HepG2 (cell line): ENCODE measurements at regions not wholly inside any gene's neighbourhood (a gene's known extent, or its start where the extent isn't known, plus 50 kb on each side); places are given as distances from the start of the nearest gene placed in this dataset.

Experiments
- ATAC-seq: fragments of 200-7000 bp; cut with Tn5 transposase; 3 replicates; pipeline ENCODE4 v1.9.1; 2020; ENCODE audit warnings: mild to moderate bottlenecking, moderate library complexity
- BruUV-seq: library from RNA; stranded (reverse); fragments of 400-500 nt; replicated peaks from 2 replicates; lab custom pipeline; 2021; lab: Mats Ljungman, UMichigan
- CTCF ChIA-PET: fragments of 300-600 bp; formaldehyde crosslinking; extraction: SDS; loops from one replicate; lab custom pipeline; 2021; ENCODE audit warnings: low total read pairs, inconsistent platforms, low intra/inter-chr PET ratio; lab: Yijun Ruan, JAX
- POLR2A ChIA-PET: fragments of 350-600 bp; sonication (Branson Sonifier 250); formaldehyde crosslinking; loops from one replicate; lab custom pipeline; 2020; ENCODE audit warnings: antibody characterized with exemption, inconsistent platforms; lab: Yijun Ruan, JAX
- DNase-seq: peaks from one replicate; pipeline ENCODE4 v3.0.0-alpha.2; 2015; ENCODE audit warnings: low spot score
- FAIRE-seq: peaks from 3 replicates; lab custom pipeline; 2011; peaks lifted over from hg19 to GRCh38; lab: Jason Lieb, UNC
- H2AFZ ChIP-seq: one replicate; pipeline ENCODE4 v1.6.1; 2011; ENCODE audit warnings: low read length, inconsistent platforms
- H3K27ac ChIP-seq: fragments of 300-600 bp; 3 replicates; pipeline ENCODE4 v1.8.0; 2011; ENCODE audit warnings: mixed run types, mild to moderate bottlenecking, mixed read lengths, low read length, inconsistent platforms; ENCODE audit not compliant: insufficient read depth; ENCODE audit errors: extremely low read length
- H3K27me3 ChIP-seq, 2 experiments: fragments of 200-600 bp in 1 of 2; 2 replicates in 1 of 2; 3 replicates in 1 of 2; pipeline versions ENCODE4 v1.6.0 to v1.8.0; 2011; ENCODE audit warnings: low read length in 2 of 2, mild to moderate bottlenecking in 2 of 2, moderate library complexity in 2 of 2, inconsistent platforms in 1 of 2; ENCODE audit not compliant: insufficient read depth in 2 of 2, control insufficient read depth in 1 of 2
- H3K36me3 ChIP-seq, 2 experiments: fragments of 200-600 bp in 1 of 2; replicated peaks in 1 of 2; 2 replicates in 1 of 2; 3 replicates in 1 of 2; pipeline versions ENCODE4 v1.5.1 to v1.8.0; 2011; ENCODE audit warnings: low read length in 2 of 2, inconsistent platforms in 1 of 2; ENCODE audit not compliant: insufficient read depth in 2 of 2, control insufficient read depth in 1 of 2
- H3K4me1 ChIP-seq: 2 replicates; pipeline ENCODE4 v1.5.1; 2012; ENCODE audit warnings: low read length, inconsistent platforms; ENCODE audit not compliant: insufficient read depth
- H3K4me2 ChIP-seq: 2 replicates; pipeline ENCODE4 v1.6.0; 2011; ENCODE audit warnings: low read depth, low read length, inconsistent platforms
- H3K4me3 ChIP-seq, 3 experiments: fragments of 200-600 bp in 1 of 3; sonication (generic), shearing (Covaris generic) in 1 of 3; replicated peaks in 1 of 3; 2 replicates each; pipeline ENCODE4 v1.5.1; 2011 to 2016; ENCODE audit warnings: low read length in 3 of 3, inconsistent platforms in 2 of 3, low read depth in 2 of 3, mild to moderate bottlenecking in 2 of 3, control low read depth in 1 of 3, mixed read lengths in 1 of 3; ENCODE audit not compliant: insufficient read depth in 1 of 3
- H3K79me2 ChIP-seq: one replicate; pipeline ENCODE4 v1.6.1; 2011; ENCODE audit warnings: low read length, inconsistent platforms; ENCODE audit not compliant: insufficient read depth
- H3K9ac ChIP-seq: 2 replicates; pipeline ENCODE4 v1.6.0; 2011; ENCODE audit warnings: mild to moderate bottlenecking, low read depth, low read length, inconsistent platforms; ENCODE audit not compliant: insufficient read depth
- H3K9me3 ChIP-seq: 2 replicates; pipeline ENCODE4 v1.5.1; 2012; ENCODE audit warnings: mild to moderate bottlenecking, low read length
- H4K20me1 ChIP-seq: 2 replicates; pipeline ENCODE4 v1.6.0; 2011; ENCODE audit warnings: inconsistent platforms, mild to moderate bottlenecking, low read length, moderate library complexity; ENCODE audit not compliant: insufficient read depth
- CCAR2 ChIP-seq: fragments of 200-400 bp; formaldehyde crosslinking; optimal IDR thresholded peaks from 2 replicates; pipeline ENCODE3; 2018; ENCODE audit warnings: low read depth, mild to moderate bottlenecking, low read length, moderate library complexity
- DZIP1 ChIP-seq: sonication (generic); formaldehyde crosslinking; IDR thresholded peaks from 2 replicates; pipeline ENCODE4 v1.5.0; 2020; ENCODE audit warnings: mild to moderate bottlenecking, missing genetic modification reagents
- FOXP4 ChIP-seq: sonication (generic); formaldehyde crosslinking; IDR thresholded peaks from 2 replicates; pipeline ENCODE4 v1.4.0; 2020; ENCODE audit warnings: missing genetic modification reagents
- HMG20B ChIP-seq: conservative IDR thresholded peaks from 2 replicates; pipeline ENCODE4 v1.6.1; 2016; ENCODE audit warnings: missing genetic modification reagents, missing compliant biosample characterization
- MAFF ChIP-seq: IDR thresholded peaks from 2 replicates; pipeline ENCODE4 v1.6.1; 2011; ENCODE audit warnings: low read depth, low read length, improper control_type of control experiment
- NR2F1 ChIP-seq, 2 experiments: fragments of 450-650 bp in 1 of 2; formaldehyde crosslinking in 1 of 2; IDR thresholded peaks; 2 replicates each; pipeline versions ENCODE4 v1.5.0 to v1.6.1; 2016 to 2020; ENCODE audit warnings: mild to moderate bottlenecking in 1 of 2, missing compliant biosample characterization in 1 of 2, missing genetic modification reagents in 1 of 2, moderate library complexity in 1 of 2
- SMYD3 ChIP-seq: sonication (generic); formaldehyde crosslinking; IDR thresholded peaks from 2 replicates; pipeline ENCODE4 v1.8.1; 2023; ENCODE audit warnings: mild to moderate bottlenecking, missing genetic modification reagents
- TARDBP ChIP-seq: sonication (generic); formaldehyde crosslinking; IDR thresholded peaks from 2 replicates; pipeline ENCODE4 v1.8.0; 2022; ENCODE audit warnings: mild to moderate bottlenecking, missing genetic modification reagents
- TMF1 ChIP-seq: sonication (generic); formaldehyde crosslinking; IDR thresholded peaks from 2 replicates; pipeline ENCODE4 v1.8.1; 2022; ENCODE audit warnings: low read depth, missing genetic modification reagents
- TOE1 ChIP-seq: sonication (generic); formaldehyde crosslinking; IDR thresholded peaks from 2 replicates; pipeline ENCODE4 v1.4.0; 2020; ENCODE audit warnings: mild to moderate bottlenecking, missing genetic modification reagents
- ZFP36L2 ChIP-seq: sonication (generic); formaldehyde crosslinking; IDR thresholded peaks from 2 replicates; pipeline ENCODE4 v1.4.0; 2020; ENCODE audit warnings: missing genetic modification reagents
- ZNF17 ChIP-seq: sonication (generic); formaldehyde crosslinking; IDR thresholded peaks from 2 replicates; pipeline ENCODE4 v1.5.0; 2020; ENCODE audit warnings: mild to moderate bottlenecking, missing genetic modification reagents
- ZNF546 ChIP-seq: sonication (generic); formaldehyde crosslinking; conservative IDR thresholded peaks from 2 replicates; pipeline ENCODE4 v1.8.1; 2023; ENCODE audit warnings: mild to moderate bottlenecking, missing genetic modification reagents
- ZNF775 ChIP-seq: sonication (generic); formaldehyde crosslinking; IDR thresholded peaks from 2 replicates; pipeline ENCODE4 v1.4.0; 2020; ENCODE audit warnings: missing genetic modification reagents, mild to moderate bottlenecking, moderate library complexity, borderline replicate concordance
- ZNF878 ChIP-seq: sonication (generic); formaldehyde crosslinking; IDR thresholded peaks from 2 replicates; pipeline ENCODE4 v1.8.1; 2023; ENCODE audit warnings: mild to moderate bottlenecking, missing genetic modification reagents, moderate library complexity
- WGBS: methylation state at CpG from one replicate; pipeline ENCODE4 v1.1.6; 2017; ENCODE audit warnings: low lambda C conversion rate; 5-methylcytosine and 5-hydroxymethylcytosine counted together
- in situ Hi-C: cut with HindIII; loops from 2 replicates; pipeline ENCODE4 v1.10.0; 2017; ENCODE audit warnings: low pct_unique_long_range_greater_than_20kb; ENCODE audit not compliant: extremely low pct_ligation_motif_present
- intact Hi-C: fragments of 100-400 bp; cut with micrococcal nuclease; formaldehyde crosslinking; loops from one replicate; pipeline ENCODE4 v1.10.0; 2022; ENCODE audit not compliant: unreplicated experiment

- TF ChIP-seq TARDBP (CRISPR knock-in tag): no peak
- TF ChIP-seq, all 625 proteins: peak for 0
Measured at GRCh38 chr7:130868139-130868538, 134.1 kb upstream of the KLF14 start (continued).

- intact Hi-C loops: no loop called here
- CTCF ChIA-PET: no interaction called here
- Histone ChIP-seq H3K9ac (no peak overlapping the region), H3K4me2 (no peak overlapping the region), H2AFZ (no peak overlapping the region), H3K9me3 (no peaks in the 10 kb centered on the region), H3K79me2 (no peaks in the 10 kb centered on the region), H3K4me1 (peaks cover 23% of the 10 kb centered on the region), H3K27me3 (no peaks in the 10 kb centered on the region), H3K27ac (no peak overlapping the region), H3K4me3 (no peak overlapping the region), H4K20me1 (0 out of 2 replicates have a peak, but pooled peaks cover 4% of the 10 kb centered on the region), H3K36me3 (0 out of 5 replicates have a peak, but pooled peaks cover 0 to 11% of the 10 kb centered on the region in 2 experiments)
- POLR2A ChIA-PET: no interaction called here
- no peak for DNase-seq
- ATAC-seq: no peak
- 96% methylated on average over 3 of the region's 3 CpGs for WGBS
- no peak for TF ChIP-seq ZNF17
- TF ChIP-seq DZIP1 (CRISPR knock-in tag): no peak
- TF ChIP-seq TOE1 (CRISPR knock-in tag): no peak
- TF ChIP-seq ZFP36L2 (CRISPR knock-in tag): no peak
- TF ChIP-seq MAFF: no peak
- no peak for TF ChIP-seq ZNF775
- TF ChIP-seq TMF1: no peak
- no peak for TF ChIP-seq NR2F1 (CRISPR knock-in tag; IDR thresholded peaks at IDR 0.05)
- no peak for TF ChIP-seq SMYD3 (CRISPR knock-in tag)
- no peak for TF ChIP-seq ZNF878
- no peak for TF ChIP-seq CCAR2
- no peak for TF ChIP-seq ZNF546 (CRISPR knock-in tag)
- no peak for TF ChIP-seq FOXP4 (CRISPR knock-in tag)
- TF ChIP-seq HMG20B (CRISPR knock-in tag): no peak
- BruUV-seq: no TSS peak
- FAIRE-seq: no peak
- in situ Hi-C loops: no loop called here
Measured at GRCh38 chr7:130869918-130870317, 135.9 kb upstream of the KLF14 start.
